Posterior vena cava (tissue), 2 donors: ENCODE measurements at regions not wholly inside any gene's neighbourhood (a gene's known extent, or its start where the extent isn't known, plus 50 kb on each side); places are given as distances from the start of the nearest gene placed in this dataset.
A peak's percentile ranks its signal among the peaks of the same experiment; 100 is the strongest.

Source experiments
- DNase-seq: peaks from one replicate; pipeline ENCODE4 v3.0.0-alpha.2; 2020; ENCODE audit warnings: low spot score
- intact Hi-C, 2 donors: fragments of 100-400 bp; cut with DNase I; formaldehyde crosslinking; loops; one replicate each; pipeline versions ENCODE4 v1.14.1 to v1.14.2; 2022 to 2023
- donor health status: DM: yes; HTN: yes; CAD: no.
- donor health status: DM: yes; HTN: yes; CAD: no.

DNA sequence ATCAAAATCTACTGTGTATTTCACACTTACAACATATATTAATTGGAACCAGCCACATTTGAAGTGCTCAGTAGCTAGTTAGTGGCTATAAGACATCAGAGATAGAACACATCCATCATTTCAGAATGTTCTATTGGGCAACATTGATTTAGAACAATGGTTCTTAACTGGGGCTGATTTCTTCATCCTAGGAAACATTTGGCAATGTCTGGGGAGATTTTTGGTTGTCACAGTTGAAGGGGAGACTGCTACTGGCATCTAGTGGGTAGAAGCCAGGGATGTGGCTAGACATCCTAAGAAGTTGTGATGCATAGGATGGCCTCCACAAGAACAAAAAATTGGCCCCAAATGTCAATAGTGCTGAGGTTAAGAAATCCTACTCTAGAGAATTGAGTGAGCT is 132.5 kb downstream of the OLIG3 start:
- intact Hi-C loops = no loop called here
- DNase-seq = no peak

DNA sequence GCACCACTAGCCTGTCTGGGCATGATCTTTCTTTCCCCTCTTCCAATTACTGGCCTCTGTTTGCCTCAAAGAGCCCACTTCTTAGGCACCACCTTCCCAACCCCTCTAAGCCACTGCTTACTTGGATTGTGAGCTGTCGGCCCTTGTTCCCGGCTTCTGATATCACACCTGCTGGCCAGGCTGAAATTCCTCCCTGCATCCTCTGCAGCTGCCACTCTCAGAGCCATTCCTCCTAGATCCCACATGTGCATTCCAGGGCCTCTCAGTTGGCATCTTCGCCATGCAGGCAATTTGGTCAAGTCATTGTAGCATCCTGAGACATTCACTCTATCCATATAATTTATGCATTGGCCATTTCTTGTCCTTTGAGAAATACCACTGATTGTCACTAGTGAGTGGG is 135.9 kb downstream of the OLIG3 start:
- no peak for DNase-seq
- intact Hi-C loops = no loop called here

DNA sequence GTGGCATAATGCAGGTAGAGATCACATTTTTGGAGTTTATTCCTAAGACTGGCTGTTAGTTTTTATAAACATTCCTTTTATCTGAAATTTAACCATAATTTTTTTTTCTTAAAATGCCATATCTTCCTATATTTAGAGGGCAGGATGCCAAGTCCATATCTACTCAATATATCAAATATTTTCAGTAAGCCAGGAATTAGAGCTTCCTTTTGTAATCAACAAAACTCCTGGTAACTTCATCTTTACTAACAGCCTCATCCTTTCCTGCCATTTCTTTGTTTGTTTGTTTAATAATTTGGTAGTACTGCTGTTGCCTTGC is 136.3 kb downstream of the OLIG3 start:
- intact Hi-C loops = no loop called here
- DNase-seq = no peak

DNA sequence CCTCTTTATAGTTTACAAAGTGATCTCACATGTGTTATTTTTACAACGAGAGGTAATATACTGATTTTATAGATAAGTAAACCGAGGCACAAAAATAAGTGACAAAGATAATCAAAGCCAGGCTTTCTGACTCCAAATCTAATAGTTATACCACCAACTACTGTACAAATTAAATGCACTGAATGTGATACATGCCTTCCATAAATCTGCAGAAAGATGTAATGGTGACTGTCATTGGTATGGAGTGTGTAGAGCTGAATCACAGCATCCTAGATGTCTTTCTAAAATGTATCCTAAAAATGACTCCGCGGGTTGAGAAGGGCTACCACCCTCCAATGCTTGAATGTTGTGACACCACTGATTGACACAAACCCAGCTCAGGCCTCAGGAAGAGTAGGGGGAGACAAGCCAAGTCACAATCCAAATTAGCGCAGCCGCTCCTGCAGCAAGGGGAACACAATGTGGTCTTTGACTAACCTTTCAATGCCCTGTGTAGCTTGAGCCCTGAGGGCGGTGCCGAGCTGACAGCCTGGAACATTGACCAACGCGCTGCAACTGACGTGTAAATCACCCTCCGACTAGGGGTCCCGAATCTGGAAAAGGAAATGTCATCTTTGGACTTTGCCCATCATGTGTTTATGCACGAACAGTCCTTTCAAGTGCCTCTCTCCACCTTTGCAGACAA is 136.8 kb downstream of the OLIG3 start:
- intact Hi-C loops = no loop called here
- DNase-seq = peak; percentile 80

DNA sequence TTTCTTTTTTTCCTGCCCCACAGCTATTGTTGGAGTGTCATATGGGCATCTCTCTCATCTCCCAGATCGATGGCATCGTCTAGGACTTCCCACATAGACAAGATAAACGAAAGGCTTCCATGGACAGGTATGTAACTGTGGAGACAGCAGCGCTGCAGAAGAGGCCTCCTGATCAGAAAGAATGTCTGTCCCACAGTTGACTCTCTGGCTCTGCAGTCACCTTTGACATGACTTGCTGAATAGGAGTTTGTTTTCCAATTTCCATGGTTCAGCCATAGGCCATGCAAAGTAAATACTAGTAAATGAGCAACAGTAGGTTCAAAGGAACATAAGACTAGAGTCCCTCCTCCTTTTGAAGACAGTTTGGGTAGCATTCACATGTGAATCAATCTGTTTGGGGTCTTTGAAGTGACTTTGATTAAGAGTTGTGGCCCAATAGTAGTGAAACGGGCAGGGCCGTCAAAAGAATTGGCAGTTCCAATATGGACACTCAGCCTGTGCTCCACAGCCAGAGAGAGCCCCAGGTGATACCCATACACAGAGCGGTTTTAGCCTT is 134.7 kb upstream of the IFNGR1 start:
- intact Hi-C loops = no loop called here
- no peak for DNase-seq

DNA sequence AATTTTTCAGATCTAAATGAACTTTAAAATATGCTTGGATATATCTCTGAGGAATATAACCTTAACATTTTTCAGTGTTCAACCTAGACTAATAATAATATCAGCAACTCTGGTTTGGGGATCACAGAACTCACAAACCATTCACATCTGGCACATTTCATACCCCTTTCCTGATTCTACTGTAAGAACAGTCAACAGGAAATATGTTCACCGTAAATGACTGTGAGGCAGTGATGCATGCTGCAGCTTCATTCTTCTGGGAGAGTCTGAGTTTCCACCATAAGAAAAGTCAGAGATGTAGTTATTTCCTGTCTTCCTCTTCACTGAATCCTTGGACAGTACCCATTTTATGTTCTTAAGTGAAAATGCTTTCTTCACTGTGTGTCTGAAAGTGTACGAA is 134.2 kb upstream of the IFNGR1 start:
- intact Hi-C loops = no loop called here
- DNase-seq = no peak

DNA sequence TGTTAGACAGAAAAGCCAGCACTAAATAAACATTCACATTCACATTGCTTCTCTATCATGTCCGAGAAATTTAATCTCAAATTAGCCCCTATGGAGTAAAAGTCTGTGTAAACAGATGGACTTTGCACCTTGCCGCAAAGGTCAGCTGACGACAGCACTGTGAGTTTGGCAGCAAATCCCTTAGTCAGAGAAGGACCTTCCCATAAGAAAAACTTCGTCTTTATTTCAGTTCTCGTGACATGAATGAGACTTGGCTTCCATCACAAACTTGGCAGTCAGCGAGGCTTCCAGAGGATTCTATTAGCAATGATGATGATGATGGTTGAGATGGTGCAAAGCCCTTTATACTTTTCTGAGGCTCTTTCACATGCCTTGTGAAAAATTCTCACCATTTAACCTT is 133.7 kb upstream of the IFNGR1 start:
- DNase-seq = no peak

DNA sequence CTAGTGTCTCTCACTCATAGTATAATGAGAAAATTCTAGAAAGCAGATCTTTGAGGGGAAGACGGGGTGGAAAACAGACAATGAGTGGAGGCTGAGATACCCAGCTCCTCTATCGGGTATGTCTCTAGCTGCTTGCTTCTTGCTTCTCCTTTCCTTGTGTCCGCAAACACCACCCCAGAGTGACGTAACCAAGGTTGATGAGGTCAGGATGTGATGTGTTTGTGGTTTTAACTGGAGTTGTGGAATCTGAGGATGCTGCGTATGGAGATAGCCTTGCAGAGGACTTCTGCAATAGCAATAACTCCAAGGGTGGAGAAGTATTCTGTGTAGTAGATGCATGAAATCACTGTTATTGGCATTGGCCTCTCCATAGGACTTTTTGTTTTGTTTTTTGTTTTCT is 132.7 kb upstream of the IFNGR1 start:
- DNase-seq = peak; percentile 58
- intact Hi-C loops = no loop called here

More for the DNA sequence above, 133.7 kb upstream of the IFNGR1 start:
- intact Hi-C loops = no loop called here

DNA sequence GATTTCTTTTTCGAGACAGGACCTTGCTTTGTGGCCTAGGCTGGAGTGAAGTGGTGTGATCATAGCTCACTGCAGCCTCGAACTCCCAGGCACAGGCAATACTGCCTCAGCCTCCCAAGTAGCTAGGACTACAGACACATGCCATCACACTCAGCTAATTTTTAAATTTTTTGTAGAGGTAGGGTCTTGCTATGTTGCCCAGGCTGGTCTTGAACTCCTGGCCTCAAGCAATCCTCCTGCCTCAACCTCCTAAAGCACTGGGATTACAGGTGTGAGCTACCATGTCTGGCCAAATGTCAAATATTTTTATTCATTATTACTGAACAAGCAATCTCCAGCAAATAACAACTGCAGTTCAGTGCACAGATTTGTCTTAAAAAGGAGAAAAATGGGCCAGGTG is 131.7 kb upstream of the IFNGR1 start:
- intact Hi-C loops = no loop called here
- DNase-seq = no peak

DNA sequence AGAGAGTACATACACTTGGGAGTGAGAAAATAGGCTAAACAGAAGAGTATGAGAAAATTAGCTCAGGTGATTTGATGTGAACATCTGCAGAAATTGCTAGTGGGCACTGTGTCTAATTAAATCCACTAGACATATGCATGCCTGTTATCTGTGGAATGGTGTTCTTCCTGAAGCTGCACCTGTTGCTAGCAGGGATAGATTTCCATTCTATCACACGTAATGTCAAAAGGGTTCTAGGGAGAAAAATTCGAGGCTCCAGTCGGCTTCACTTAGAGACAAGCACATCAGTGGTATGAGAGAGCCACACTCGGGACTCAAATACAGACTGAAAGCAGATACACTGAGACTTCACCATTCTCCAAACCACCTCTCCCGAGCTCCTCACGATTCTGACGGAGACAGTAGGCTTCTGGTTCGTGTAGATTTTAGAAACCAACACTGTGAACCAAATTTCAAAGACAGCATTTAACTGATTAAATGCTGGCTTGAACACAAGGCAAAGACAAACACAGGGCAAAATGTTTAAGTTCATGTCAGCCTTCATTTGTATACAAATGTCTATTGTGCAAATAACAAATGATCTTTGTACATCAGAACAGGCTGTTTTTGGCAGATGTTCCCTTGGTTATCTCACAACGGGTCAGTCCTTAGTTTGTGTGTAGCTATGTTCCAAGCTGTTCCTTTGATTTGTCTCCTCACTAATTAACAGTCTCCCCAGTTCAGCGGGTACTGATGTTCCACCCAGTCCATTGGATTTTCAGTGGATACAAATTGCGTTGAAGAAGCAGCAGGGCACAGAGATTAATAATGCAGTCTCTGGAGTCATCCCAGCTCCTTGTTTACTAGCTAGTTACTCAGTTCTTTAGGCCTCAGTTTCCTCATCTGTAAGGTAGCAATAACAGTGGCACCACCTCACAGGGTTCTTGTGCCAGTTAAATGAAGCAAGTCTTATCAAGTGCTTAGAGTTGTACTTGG is 131.0 kb upstream of the IFNGR1 start:
- intact Hi-C loops = no loop called here
- no peak for DNase-seq

DNA sequence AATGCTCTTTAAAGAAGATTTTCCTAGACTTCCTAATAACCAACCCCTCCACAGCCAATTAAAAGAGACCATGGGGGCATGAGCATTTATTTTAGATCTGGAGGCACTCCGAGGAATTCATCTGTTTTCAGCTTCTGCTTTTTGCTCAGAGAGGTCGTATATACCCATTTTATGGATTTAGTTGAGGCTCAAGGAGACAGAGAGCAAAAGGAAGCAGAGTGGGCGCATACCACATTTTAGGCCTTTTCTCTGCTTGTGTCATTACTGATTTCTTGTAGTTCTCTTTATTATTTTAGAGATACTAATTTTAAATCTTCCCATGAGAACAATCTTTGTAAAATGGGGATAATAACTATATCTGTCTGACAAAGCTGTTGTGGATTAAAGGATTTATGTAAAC is 129.6 kb upstream of the IFNGR1 start:
- intact Hi-C loops = no loop called here
- DNase-seq = no peak

DNA sequence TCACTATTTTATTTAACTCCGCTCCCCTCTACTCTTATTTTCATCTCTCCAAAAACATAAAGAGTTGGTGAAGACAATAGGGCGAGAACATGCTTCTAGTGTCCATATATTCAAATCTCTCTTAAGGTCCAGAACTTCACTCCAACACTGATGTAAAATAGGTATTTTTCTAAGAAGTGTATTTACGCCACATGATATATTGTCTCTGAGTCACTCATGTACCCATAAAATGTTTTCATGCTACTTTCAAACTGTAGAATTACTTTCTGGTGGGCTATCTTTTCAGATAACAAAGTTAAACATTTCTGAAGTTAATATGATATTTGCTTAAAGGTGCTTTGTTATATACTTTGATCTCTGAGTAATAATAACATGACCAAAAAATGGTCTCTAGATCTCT is 124.1 kb upstream of the IFNGR1 start:
- DNase-seq = no peak
- intact Hi-C loops = no loop called here

DNA sequence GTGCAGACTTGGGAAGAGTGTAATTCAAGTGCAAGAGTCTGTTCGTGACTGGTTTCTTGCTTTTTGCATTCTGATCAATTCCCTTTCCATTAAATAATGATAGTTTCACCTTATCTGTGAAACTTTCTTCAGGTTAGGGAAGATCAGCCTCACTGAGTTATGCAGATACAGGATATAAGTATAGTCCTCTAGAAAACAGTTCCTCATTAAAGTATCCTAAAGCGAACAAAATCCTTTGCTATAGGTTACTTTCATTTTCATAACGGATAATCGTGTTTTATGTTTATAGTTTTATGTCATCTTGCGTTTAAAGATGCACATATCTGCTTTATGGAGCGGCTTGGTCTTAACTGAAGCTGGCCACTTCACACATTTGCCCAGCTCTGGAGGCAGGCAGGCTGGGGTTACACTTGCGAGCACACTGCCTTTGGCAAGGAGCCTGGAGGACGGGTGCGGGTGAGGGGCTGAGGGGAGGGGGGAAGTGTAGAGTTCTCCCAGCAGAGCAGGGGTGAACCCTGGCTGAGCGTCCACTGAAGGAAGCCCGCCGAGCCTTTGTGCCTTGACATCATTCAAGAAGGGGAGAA is 123.5 kb upstream of the IFNGR1 start:
- intact Hi-C loops = no loop called here
- DNase-seq = no peak

DNA sequence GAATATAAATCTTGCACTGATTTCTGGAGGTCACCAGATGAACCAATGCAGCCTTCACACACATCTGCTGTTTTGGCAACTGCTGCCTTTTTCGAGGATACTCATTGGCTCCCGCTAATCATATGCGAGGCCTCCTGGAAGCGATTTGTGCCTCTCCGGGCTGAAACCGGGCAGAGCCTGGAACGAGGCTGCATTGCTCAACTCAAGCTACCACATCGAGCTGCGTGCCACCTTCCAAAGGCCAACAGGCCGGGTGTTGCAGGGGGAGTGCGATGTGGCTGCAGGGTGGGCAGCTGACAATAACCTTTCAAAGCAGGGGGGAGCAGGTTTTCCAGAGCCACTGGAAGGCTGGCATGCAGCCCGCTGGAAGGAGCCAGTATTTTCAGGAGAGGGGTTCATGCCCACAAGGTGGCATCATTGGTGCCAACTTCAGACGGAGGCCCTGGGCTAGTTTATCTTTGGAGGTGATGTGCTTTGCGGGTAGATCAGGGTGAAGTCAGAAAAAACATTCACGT is 122.6 kb upstream of the IFNGR1 start:
- intact Hi-C loops = no loop called here
- no peak for DNase-seq

DNA sequence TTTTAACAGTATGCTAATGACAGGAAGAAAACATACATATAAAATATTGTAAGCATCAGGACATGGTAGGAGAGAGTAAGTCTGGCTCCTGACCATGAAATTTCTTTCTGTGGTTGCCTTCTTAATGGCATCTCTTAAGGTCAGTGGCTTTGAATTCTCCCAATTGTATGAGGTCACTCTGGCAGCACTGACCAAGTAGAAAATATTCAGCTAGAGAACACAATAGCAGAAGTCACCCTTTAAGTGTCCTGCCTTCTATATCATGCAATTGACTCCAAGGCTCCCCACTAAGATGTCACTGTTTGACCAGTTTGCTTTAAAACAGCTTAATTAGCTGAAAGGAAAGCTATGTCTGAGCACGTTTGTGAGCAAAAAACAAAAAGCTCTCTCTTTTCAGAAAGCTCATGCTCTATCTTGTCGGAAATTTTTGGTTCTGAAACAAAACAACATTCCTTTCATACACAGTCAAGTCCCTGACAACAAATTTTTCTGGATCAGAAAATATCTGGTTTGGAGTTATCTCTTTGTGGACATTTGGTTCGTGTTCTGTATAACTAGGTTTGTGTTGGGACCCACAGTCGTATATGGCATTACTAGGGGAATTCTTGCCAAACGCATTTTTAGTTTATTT is 120.9 kb upstream of the IFNGR1 start:
- intact Hi-C loops = no loop called here
- no peak for DNase-seq

DNA sequence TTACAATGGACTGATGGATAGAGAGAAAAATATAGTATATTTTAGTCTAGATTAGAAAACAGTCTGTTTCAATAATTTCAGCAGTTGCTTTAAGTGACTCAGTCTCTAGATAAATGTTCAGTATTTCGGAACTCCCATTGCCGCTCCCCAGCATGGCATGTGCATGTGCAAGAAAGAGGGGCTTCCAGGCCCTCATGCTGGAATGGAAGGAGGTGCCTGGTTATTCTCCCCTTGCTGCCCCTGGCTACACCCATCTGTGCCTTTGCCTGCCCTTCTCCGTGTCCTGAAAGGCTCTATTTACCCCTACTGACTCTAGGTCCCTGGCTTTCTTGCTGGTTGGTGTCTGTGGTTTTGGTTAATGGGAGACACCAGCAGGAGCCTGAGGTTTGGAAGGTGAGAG is 115.7 kb upstream of the IFNGR1 start:
- DNase-seq = no peak
- intact Hi-C loops = no loop called here

DNA sequence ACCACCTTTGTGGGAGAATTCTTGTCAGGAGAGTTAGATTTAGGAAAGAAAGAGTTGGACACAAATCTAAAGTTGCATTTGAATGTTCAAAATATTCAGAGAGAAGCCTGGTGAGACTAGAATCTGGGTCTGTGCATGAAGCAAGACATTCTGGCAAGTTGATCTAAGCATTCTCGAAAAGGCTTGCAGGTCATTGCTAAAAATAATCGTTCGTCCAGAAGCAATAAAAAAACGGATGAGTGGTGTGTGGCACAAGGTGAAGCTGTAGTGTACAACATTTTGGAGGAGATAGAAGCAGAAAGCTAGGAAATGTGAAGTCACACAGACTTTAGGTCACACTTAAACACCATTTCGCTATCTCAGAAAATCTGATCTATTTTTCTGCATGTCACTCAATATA is 114.9 kb upstream of the IFNGR1 start:
- intact Hi-C loops = no loop called here

DNA sequence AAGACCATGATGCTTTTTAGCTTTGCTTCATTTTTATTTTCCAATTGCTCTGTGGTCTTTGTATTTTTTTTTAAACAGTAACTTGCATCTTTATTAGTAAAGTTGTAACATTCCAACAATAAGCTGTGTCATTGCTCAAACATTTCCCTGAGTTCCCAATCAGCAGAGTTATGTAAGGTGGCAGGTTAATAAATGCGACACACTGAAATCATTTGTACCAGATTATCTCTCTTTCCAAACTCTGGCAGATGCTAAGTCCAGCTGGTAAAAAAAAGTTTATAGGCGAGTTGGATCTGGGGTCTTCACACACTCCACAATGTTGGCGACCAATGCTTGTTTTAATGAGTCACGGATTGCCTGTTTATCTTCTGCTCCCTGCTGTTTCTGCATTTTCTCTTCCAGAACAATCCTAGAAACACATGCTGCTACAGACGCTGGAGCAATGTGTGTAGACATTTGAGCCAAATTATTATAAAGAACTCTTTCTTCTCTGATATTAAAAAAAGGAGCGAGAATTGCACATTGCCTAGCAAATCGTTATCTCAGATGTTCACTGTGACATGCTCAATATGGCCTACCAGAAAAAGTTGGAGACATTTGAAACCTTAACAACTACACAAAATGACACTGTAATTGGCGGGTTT is 113.6 kb upstream of the IFNGR1 start:
- DNase-seq = no peak
- intact Hi-C loops = no loop called here

More for the DNA sequence above, 114.9 kb upstream of the IFNGR1 start:
- no peak for DNase-seq

DNA sequence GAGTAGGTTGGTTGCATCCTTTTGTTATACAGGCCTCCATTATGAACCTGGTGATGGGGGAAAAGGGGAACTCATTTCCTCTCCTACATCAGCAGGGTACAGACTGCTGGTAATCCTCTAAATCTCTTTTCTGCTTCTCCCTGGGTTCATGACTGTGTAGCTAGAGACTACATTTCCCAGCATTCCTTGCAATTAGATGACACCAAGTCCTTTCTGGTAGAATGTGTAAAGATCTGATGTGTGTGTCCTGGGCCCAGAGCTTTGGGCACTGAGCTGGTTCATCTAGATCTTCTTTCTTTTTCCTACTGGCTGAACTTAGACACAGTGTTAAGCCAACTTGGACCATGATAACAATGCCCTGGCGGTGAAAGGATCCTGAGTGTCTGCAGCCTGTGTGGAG is 104.7 kb upstream of the IFNGR1 start:
- intact Hi-C loops = no loop called here
- DNase-seq = no peak
